Activated CD8-positive, alpha-beta T cell treated with anti-CD3 and anti-CD28 coated beads for 36 hours (primary cell): ENCODE measurements at regions not wholly inside any gene's neighbourhood (a gene's known extent, or its start where the extent isn't known, plus 50 kb on each side); places are given as distances from the start of the nearest gene placed in this dataset.

Experiments
- ATAC-seq: fragments of 200-7000 bp; cut with Tn5 transposase; one replicate; pipeline ENCODE4 v1.10.0; 2021; ENCODE audit warnings: mild to moderate bottlenecking, moderate library complexity
- CTCF ChIA-PET: fragments of 350-600 bp; sonication (Branson Sonifier 250); formaldehyde crosslinking; loops from one replicate; lab custom pipeline; 2021; ENCODE audit warnings: antibody characterized with exemption; lab: Charles Lee
- POLR2A ChIA-PET: fragments of 350-600 bp; sonication (Branson Sonifier 250); formaldehyde crosslinking; loops from one replicate; lab custom pipeline; 2021; ENCODE audit warnings: antibody characterized with exemption; lab: Charles Lee
- DNase-seq: peaks from one replicate; pipeline ENCODE4 v3.0.0-alpha.2; 2020
- H3K27ac Mint-ChIP-seq: one replicate; pipeline ENCODE4 v1.8.0; 2021; ENCODE audit warnings: mild to moderate bottlenecking, mixed read lengths
- H3K27me3 Mint-ChIP-seq: one replicate; pipeline ENCODE4 v1.8.0; 2021; ENCODE audit warnings: mixed read lengths
- H3K36me3 Mint-ChIP-seq: one replicate; pipeline ENCODE4 v1.8.0; 2021; ENCODE audit warnings: low read depth, mixed read lengths
- H3K4me1 Mint-ChIP-seq: one replicate; pipeline ENCODE4 v1.8.0; 2021; ENCODE audit warnings: low read depth, mixed read lengths
- H3K4me3 Mint-ChIP-seq: one replicate; pipeline ENCODE4 v1.8.0; 2021; ENCODE audit warnings: mild to moderate bottlenecking, moderate library complexity, mixed read lengths
- H3K9me3 Mint-ChIP-seq: one replicate; pipeline ENCODE4 v1.8.0; 2021; ENCODE audit warnings: mixed read lengths
- CTCF ChIP-seq: fragments of 200-600 bp; IDR thresholded peaks from one replicate; pipeline ENCODE4 v1.8.0; 2022; ENCODE audit warnings: antibody characterized with exemption, mild to moderate bottlenecking
- intact Hi-C: fragments of 100-400 bp; cut with micrococcal nuclease; formaldehyde crosslinking; loops from one replicate; pipeline ENCODE4 v1.10.0; 2022

GRCh38 chr2:106996171-106996769 lies 110.3 kb upstream of the ST6GAL2 start:
- no peaks in the 10 kb centered on the region for H3K36me3 Mint-ChIP-seq
- intact Hi-C loops: no loop called here
- H3K27me3 Mint-ChIP-seq: peaks cover 1% of the 10 kb centered on the region
- ChIA-PET POLR2A (no interaction called here), CTCF (no interaction called here)
- no peak overlapping the region for H3K4me3 Mint-ChIP-seq
- no peak for ATAC-seq
- DNase-seq: no peak
- TF ChIP-seq CTCF: no peak
- H3K9me3 Mint-ChIP-seq: no peaks in the 10 kb centered on the region
- no peak overlapping the region for H3K27ac Mint-ChIP-seq
- H3K4me1 Mint-ChIP-seq: no peaks in the 10 kb centered on the region

GRCh38 chr2:106997204-106997603 lies 111.2 kb upstream of the ST6GAL2 start:
- POLR2A ChIA-PET: no interaction called here

GRCh38 chr2:107001062-107001461 lies 115.1 kb upstream of the ST6GAL2 start:
- POLR2A ChIA-PET: no interaction called here
- Mint-ChIP-seq H3K36me3 (no peaks in the 10 kb centered on the region), H3K27me3 (no peaks in the 10 kb centered on the region), H3K4me1 (no peaks in the 10 kb centered on the region), H3K9me3 (no peaks in the 10 kb centered on the region), H3K27ac (no peak overlapping the region), H3K4me3 (no peak overlapping the region)
- CTCF ChIA-PET: no interaction called here
- no peak for TF ChIP-seq CTCF
- DNase-seq: no peak
- ATAC-seq: no peak
- intact Hi-C loops: no loop called here

More at GRCh38 chr2:106997204-106997603, 111.2 kb upstream of the ST6GAL2 start:
- no peak for DNase-seq
- TF ChIP-seq CTCF: no peak
- H3K36me3 Mint-ChIP-seq: no peaks in the 10 kb centered on the region
- intact Hi-C loops: no loop called here
- H3K4me1 Mint-ChIP-seq: no peaks in the 10 kb centered on the region
- ATAC-seq: no peak
- H3K27me3 Mint-ChIP-seq: peaks cover 1% of the 10 kb centered on the region
- CTCF ChIA-PET: no interaction called here
- H3K4me3 Mint-ChIP-seq: no peak overlapping the region
- H3K27ac Mint-ChIP-seq: no peak overlapping the region
- H3K9me3 Mint-ChIP-seq: no peaks in the 10 kb centered on the region

GRCh38 chr2:107001551-107001950 lies 115.6 kb upstream of the ST6GAL2 start:
- Mint-ChIP-seq H3K9me3 (no peaks in the 10 kb centered on the region), H3K36me3 (no peaks in the 10 kb centered on the region), H3K4me3 (no peak overlapping the region), H3K27me3 (no peaks in the 10 kb centered on the region), H3K27ac (no peak overlapping the region), H3K4me1 (no peaks in the 10 kb centered on the region)
- DNase-seq (no peak), ATAC-seq (no peak)
- ChIA-PET CTCF (no interaction called here), POLR2A (no interaction called here)
- no peak for TF ChIP-seq CTCF
- intact Hi-C loops: no loop called here

- no peaks in the 10 kb centered on the region for H3K4me1 Mint-ChIP-seq
- CTCF ChIA-PET: no interaction called here
- DNase-seq (no peak), ATAC-seq (no peak)
- TF ChIP-seq CTCF: no peak
- H3K36me3 Mint-ChIP-seq: no peaks in the 10 kb centered on the region
- no peak overlapping the region for H3K27ac Mint-ChIP-seq
- H3K9me3 Mint-ChIP-seq: no peaks in the 10 kb centered on the region
- H3K4me3 Mint-ChIP-seq: no peak overlapping the region
- H3K27me3 Mint-ChIP-seq: no peaks in the 10 kb centered on the region
- intact Hi-C loops: no loop called here
- POLR2A ChIA-PET: no interaction called here
These were observed 116.2 kb upstream of the ST6GAL2 start for GRCh38 chr2:107001964-107002696.
